ENCODE measurements at regions not wholly inside any gene's neighbourhood (a gene's known extent, or its start where the extent isn't known, plus 50 kb on each side); places are given as distances from the start of the nearest gene placed in this dataset.

DNA sequence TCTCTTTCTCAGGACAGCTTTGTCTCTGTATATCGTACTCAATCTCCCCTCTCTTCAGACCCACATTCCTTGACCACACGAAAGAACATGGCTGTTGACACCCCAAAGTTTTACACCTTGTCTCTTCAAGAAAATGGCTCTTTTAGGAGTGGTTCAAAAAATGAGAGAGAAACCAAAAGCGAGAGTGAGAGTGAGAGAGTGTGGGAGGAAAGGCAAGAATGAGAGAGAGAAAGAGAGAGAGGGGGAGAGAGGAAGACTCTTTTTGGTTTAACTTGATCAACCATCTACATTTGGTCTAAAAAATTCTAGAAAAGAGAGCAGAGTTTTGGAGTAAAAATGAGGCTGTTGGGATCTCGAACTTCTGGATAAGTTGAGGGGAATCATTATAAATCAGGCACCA, 581.8 kb upstream of the WWC1 start:
- peaks cover 16% of the 10 kb centered on the region for H3K4me1 ChIP-seq (ENCODE audit: control insufficient read depth, extremely low read depth, insufficient read depth, low read length)
- H3K9ac ChIP-seq (ENCODE audit: control insufficient read depth, extremely low read depth, insufficient read depth, low read length), result no peak overlapping the region
- H2AFZ ChIP-seq (ENCODE audit: control insufficient read depth, low read length), result no peak overlapping the region
- DNase-seq (ENCODE audit: low read depth, low spot score) (no peak), FAIRE-seq (no peak)
- H3K27me3 ChIP-seq (ENCODE audit: control insufficient read depth, extremely low read depth, insufficient read depth, low read length), result no peaks in the 10 kb centered on the region
- H3K4me3 ChIP-seq (ENCODE audit: control insufficient read depth in 2 of 3, extremely low read depth in 1 of 3, insufficient read depth in 2 of 3, low read depth in 1 of 3, low read length in 3 of 3), result no peak overlapping the region
- H3K9me3 ChIP-seq (ENCODE audit: control insufficient read depth, low read depth, low read length), result no peaks in the 10 kb centered on the region
- no peaks in the 10 kb centered on the region for H4K20me1 ChIP-seq (ENCODE audit: control insufficient read depth, extremely low read depth, insufficient read depth, low read length)
- H3K36me3 ChIP-seq (ENCODE audit: control insufficient read depth in 2 of 2, extremely low read depth in 1 of 2, insufficient read depth in 2 of 2, low read length in 2 of 2), result no peaks in the 10 kb centered on the region
- dilution Hi-C loops (cut with MboI; ENCODE audit: extremely low pct_ligation_motif_present, low sequenced_read_pairs), result no loop called here
- H3K27ac ChIP-seq (ENCODE audit: control insufficient read depth, insufficient read depth, low read length), result no peak overlapping the region
- H3K4me2 ChIP-seq (ENCODE audit: control insufficient read depth, extremely low read depth, insufficient read depth, low read depth, low read length), result no peak overlapping the region
- no peaks in the 10 kb centered on the region for H3K79me2 ChIP-seq (ENCODE audit: control insufficient read depth, insufficient read depth, low read length)
- TF ChIP-seq EZH2 (IDR thresholded peaks at IDR 0.05; ENCODE audit: low read length), result no peak
- TF ChIP-seq, protein P1, sequence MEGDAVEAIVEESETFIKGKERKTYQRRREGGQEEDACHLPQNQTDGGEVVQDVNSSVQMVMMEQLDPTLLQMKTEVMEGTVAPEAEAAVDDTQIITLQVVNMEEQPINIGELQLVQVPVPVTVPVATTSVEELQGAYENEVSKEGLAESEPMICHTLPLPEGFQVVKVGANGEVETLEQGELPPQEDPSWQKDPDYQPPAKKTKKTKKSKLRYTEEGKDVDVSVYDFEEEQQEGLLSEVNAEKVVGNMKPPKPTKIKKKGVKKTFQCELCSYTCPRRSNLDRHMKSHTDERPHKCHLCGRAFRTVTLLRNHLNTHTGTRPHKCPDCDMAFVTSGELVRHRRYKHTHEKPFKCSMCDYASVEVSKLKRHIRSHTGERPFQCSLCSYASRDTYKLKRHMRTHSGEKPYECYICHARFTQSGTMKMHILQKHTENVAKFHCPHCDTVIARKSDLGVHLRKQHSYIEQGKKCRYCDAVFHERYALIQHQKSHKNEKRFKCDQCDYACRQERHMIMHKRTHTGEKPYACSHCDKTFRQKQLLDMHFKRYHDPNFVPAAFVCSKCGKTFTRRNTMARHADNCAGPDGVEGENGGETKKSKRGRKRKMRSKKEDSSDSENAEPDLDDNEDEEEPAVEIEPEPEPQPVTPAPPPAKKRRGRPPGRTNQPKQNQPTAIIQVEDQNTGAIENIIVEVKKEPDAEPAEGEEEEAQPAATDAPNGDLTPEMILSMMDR (optimal IDR thresholded peaks at IDR 0.05 in 1 of 3, IDR thresholded peaks at IDR 0.05 in 1 of 3, conservative IDR thresholded peaks at IDR 0.05 in 1 of 3; ENCODE audit: extremely low read depth in 1 of 3, insufficient read depth in 2 of 3, low read length in 3 of 3), result no peak
- no peaks in the 10 kb centered on the region for H3K9me1 ChIP-seq (ENCODE audit: control insufficient read depth, extremely low read depth, insufficient read depth, low read length)

DNA sequence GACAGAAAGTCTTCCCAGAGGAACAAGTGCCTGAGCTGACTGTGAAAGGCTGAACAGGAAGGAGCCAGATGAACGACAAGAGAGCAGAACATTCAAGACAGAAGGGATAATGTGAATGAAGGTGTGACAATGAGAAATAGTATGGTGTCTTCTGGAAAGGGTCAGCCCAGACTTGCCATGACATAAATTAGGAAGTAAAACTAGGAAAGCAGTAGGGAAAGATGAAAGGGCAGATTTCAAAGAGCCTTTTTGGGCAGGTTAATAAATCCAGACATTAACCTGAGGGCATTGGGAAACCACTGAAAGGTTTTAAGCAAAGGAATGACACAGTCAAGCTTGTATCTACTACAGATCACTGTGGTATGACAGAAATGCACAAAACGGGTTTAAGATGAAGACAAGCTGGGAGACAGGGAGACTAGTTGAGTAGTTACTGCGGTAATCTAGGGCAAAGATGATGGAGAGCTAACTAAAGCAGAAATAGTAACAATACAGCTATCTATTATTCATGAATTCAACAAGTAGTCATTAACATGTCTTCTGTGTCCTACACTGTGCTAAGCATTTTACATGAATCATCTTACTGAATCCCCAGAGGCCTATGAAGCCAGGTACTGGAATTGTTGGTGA, 580.9 kb upstream of the WWC1 start:
- no peaks in the 10 kb centered on the region for H3K9me1 ChIP-seq (ENCODE audit: control insufficient read depth, extremely low read depth, insufficient read depth, low read length)
- H3K4me2 ChIP-seq (ENCODE audit: control insufficient read depth, extremely low read depth, insufficient read depth, low read depth, low read length), result peak overlapping the region; percentile 44
- no peaks in the 10 kb centered on the region for H3K27me3 ChIP-seq (ENCODE audit: control insufficient read depth, extremely low read depth, insufficient read depth, low read length)
- no peak overlapping the region for H3K9ac ChIP-seq (ENCODE audit: control insufficient read depth, extremely low read depth, insufficient read depth, low read length)
- DNase-seq (ENCODE audit: low read depth, low spot score) (no peak), FAIRE-seq (peak; percentile 86)
- H2AFZ ChIP-seq (ENCODE audit: control insufficient read depth, low read length), result peak overlapping the region; percentile 72
- H4K20me1 ChIP-seq (ENCODE audit: control insufficient read depth, extremely low read depth, insufficient read depth, low read length), result no peaks in the 10 kb centered on the region
- no peak overlapping the region for H3K4me3 ChIP-seq (ENCODE audit: control insufficient read depth in 2 of 3, extremely low read depth in 1 of 3, insufficient read depth in 2 of 3, low read depth in 1 of 3, low read length in 3 of 3)
- no peaks in the 10 kb centered on the region for H3K9me3 ChIP-seq (ENCODE audit: control insufficient read depth, low read depth, low read length)
- H3K36me3 ChIP-seq (ENCODE audit: control insufficient read depth in 2 of 2, extremely low read depth in 1 of 2, insufficient read depth in 2 of 2, low read length in 2 of 2), result no peaks in the 10 kb centered on the region
- H3K79me2 ChIP-seq (ENCODE audit: control insufficient read depth, insufficient read depth, low read length), result no peaks in the 10 kb centered on the region
- H3K27ac ChIP-seq (ENCODE audit: control insufficient read depth, insufficient read depth, low read length), result no peak overlapping the region
- peaks cover 16% of the 10 kb centered on the region for H3K4me1 ChIP-seq (ENCODE audit: control insufficient read depth, extremely low read depth, insufficient read depth, low read length)
- TF ChIP-seq EZH2 (IDR thresholded peaks at IDR 0.05; ENCODE audit: low read length), result no peak
- TF ChIP-seq, protein P1 (optimal IDR thresholded peaks at IDR 0.05 in 1 of 3, IDR thresholded peaks at IDR 0.05 in 1 of 3, conservative IDR thresholded peaks at IDR 0.05 in 1 of 3; ENCODE audit: extremely low read depth in 1 of 3, insufficient read depth in 2 of 3, low read length in 3 of 3), result no peak
- dilution Hi-C loops (cut with MboI; ENCODE audit: extremely low pct_ligation_motif_present, low sequenced_read_pairs), result no loop called here

All from keratinocyte (primary cell).